ENCODE measurements at regions not wholly inside any gene's neighbourhood (a gene's known extent, or its start where the extent isn't known, plus 50 kb on each side); places are given as distances from the start of the nearest gene placed in this dataset.
A peak's percentile ranks its signal among the peaks of the same experiment; 100 is the strongest.

DNA sequence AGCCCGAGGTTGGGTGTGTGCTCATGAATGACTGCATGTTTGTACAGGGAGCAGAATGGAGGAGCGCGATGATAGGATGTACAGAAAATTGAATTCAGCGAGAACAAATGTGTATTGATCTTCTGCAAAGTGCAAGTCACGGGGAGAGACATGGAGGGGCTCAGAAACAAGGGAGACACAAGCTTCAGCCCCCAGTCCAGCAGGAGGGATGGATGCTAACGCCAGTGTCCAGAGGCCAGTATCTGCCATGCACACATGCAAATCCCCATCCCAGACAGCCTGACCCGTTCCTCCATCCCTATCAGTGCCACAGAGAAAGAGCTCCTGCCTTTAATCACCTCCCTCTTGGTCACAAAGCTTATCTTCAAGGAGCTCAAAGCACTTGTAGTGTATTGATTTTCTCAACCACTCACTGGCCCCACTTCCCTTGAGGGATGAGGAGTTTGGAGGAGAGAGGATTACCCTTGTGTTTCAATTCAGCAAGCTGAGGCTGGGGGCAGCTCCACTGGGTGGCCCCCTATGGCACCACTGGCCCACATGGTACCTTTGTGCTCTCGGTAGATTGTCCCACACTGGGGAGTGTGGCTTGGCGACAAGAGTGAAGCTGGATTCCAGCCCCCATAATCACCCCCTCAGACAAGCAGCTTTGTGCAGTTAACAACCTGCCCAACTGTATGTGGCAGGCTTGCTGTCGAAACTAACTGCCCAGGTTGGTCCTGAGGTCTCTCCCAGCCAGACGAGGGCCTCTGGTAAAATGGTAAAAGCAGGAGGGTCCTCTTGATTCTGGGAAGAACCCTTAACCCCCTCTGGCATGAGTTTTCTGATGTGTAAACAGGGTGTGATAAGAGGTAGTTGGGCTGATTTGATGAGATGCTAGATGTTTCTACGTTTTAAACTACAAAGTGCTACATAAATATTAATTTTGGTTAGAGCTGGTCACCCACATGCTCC, 151.6 kb upstream of the UNC5B start:
- intact Hi-C loops (cut with micrococcal nuclease): no loop called here
- TF ChIP-seq, protein P1, sequence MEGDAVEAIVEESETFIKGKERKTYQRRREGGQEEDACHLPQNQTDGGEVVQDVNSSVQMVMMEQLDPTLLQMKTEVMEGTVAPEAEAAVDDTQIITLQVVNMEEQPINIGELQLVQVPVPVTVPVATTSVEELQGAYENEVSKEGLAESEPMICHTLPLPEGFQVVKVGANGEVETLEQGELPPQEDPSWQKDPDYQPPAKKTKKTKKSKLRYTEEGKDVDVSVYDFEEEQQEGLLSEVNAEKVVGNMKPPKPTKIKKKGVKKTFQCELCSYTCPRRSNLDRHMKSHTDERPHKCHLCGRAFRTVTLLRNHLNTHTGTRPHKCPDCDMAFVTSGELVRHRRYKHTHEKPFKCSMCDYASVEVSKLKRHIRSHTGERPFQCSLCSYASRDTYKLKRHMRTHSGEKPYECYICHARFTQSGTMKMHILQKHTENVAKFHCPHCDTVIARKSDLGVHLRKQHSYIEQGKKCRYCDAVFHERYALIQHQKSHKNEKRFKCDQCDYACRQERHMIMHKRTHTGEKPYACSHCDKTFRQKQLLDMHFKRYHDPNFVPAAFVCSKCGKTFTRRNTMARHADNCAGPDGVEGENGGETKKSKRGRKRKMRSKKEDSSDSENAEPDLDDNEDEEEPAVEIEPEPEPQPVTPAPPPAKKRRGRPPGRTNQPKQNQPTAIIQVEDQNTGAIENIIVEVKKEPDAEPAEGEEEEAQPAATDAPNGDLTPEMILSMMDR (IDR thresholded peaks at IDR 0.05; ENCODE audit: borderline replicate concordance): no peak
- no peak for DNase-seq

DNA sequence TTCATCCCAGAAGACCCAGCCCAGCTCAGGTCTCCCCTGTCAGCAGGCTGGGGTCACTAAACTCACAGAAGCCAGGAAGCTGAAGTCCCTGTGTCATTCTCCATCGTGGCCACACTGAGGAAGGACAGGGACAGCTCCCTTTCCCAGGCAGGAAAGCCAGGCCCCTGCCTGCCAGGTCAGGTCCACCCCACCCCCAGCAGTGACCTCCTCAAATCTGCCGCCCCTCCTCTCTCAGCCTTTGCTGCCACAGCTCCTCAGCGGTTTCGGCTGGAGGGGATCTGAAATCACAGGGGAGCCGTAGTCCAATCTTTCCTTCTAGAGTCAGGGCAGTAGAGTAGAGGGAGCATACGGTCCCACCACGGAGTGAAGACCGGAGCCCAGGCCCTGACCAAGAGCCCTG, 150.9 kb upstream of the UNC5B start:
- intact Hi-C loops (cut with micrococcal nuclease): no loop called here
- Histone ChIP-seq H3K27me3 (ENCODE audit: low read depth) (no peaks in the 10 kb centered on the region), H3K9me3 (replicated peaks) (no peaks in the 10 kb centered on the region), H3K4me3 (no peak overlapping the region), H3K36me3 (no peaks in the 10 kb centered on the region), H3K27ac (replicated peaks) (no peak overlapping the region), H3K4me1 (peaks cover 48% of the 10 kb centered on the region)
- TF ChIP-seq, protein P1 (IDR thresholded peaks at IDR 0.05; ENCODE audit: borderline replicate concordance): no peak
- no peak for DNase-seq

More for the DNA sequence above, 151.6 kb upstream of the UNC5B start:
- Histone ChIP-seq H3K27me3 (ENCODE audit: low read depth) (no peaks in the 10 kb centered on the region), H3K9me3 (replicated peaks) (no peaks in the 10 kb centered on the region), H3K36me3 (no peaks in the 10 kb centered on the region), H3K4me1 (peaks cover 46% of the 10 kb centered on the region), H3K4me3 (no peak overlapping the region), H3K27ac (replicated peaks) (no peak overlapping the region)

DNA sequence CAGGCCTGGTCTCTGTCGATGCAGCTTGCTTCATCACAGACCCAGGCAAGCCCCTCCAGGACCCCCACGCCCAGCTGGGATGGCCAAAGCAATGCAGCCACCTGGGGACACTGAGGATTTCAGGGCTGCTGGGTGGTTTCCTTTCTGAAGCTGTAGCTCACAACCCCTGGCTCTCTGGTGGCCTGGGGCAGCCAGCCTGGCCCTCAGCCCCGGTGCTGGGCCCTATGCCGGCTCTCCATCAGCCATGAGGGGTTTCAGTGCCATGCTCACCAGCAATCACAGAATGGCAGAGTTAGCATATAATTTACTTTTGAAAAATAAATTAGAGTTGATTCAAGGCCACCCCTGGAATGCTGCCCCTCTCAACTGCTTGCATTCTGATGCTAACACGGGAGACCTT, 150.2 kb upstream of the UNC5B start:
- H3K36me3 ChIP-seq: no peaks in the 10 kb centered on the region
- H3K4me3 ChIP-seq: no peak overlapping the region
- TF ChIP-seq, protein P1 (IDR thresholded peaks at IDR 0.05; ENCODE audit: borderline replicate concordance): no peak
- DNase-seq: no peak
- intact Hi-C loops (cut with micrococcal nuclease): no loop called here
- peaks cover 54% of the 10 kb centered on the region for H3K4me1 ChIP-seq
- no peak overlapping the region for H3K27ac ChIP-seq (replicated peaks)
- no peaks in the 10 kb centered on the region for H3K27me3 ChIP-seq (ENCODE audit: low read depth)
- H3K9me3 ChIP-seq (replicated peaks): no peaks in the 10 kb centered on the region

DNA sequence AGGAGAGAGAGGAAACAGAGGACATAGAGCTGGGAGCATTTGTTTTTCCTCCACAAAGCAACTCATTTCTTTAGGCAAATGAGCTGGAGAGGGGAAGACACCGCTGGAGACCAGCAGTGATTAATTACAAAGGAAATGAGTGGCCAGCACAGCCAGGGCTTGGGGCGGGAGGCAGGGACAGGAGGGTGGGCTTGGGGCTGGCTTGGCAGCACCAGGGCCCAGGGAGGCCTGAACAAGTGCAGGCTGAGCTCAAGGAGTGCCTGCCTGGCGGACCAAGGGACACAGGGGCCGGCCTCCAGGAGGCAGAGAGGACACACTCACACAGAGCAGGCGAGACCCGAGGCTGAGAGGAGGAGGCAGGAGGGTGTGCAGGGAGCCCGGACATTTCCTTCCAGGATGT, 149.0 kb upstream of the UNC5B start:
- H3K4me3 ChIP-seq: no peak overlapping the region
- TF ChIP-seq, protein P1 (IDR thresholded peaks at IDR 0.05; ENCODE audit: borderline replicate concordance): no peak
- intact Hi-C loops (cut with micrococcal nuclease): no loop called here
- H3K36me3 ChIP-seq: no peaks in the 10 kb centered on the region
- H3K4me1 ChIP-seq: peaks cover 58% of the 10 kb centered on the region
- no peak for DNase-seq
- H3K27me3 ChIP-seq (ENCODE audit: low read depth): no peaks in the 10 kb centered on the region
- peak overlapping the region; percentile 40 for H3K27ac ChIP-seq (replicated peaks)
- no peaks in the 10 kb centered on the region for H3K9me3 ChIP-seq (replicated peaks)

DNA sequence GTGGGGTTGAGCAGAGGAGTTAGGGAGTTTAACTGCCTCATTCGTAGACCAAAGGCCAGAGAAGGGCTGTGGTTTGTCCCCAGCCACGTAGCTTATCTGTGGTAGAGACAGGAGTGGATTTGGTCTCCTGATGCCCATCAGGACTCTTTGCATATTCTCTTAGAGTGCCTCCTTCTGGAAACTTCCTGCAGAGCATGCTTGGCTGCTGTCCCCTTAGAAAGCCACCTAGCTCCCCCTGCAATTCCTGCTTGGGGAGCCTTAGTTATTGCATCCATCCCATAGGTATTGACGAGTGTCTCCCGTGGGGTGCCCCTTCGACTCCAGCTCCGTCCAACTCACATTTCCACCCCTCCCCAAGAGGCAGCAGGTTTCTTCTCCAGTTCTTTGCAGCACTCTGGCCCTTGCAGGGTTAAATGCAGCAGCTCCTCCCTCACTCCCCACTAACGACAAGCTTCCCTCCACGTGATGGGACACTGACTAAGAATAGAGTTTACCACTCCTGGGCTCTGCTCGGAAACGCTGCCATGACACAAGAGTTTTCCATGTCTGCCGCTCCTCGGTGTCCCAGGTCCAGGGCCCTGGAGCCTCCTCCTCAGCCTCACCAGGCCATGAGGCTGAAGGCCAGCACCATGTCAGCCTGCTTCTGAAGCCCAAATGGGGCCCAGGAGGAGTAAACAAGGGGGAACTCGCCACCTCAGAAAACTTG, 147.8 kb upstream of the UNC5B start:
- Histone ChIP-seq H3K27ac (replicated peaks) (peak overlapping the region; percentile 89), H3K27me3 (ENCODE audit: low read depth) (no peaks in the 10 kb centered on the region), H3K4me1 (peaks cover 61% of the 10 kb centered on the region), H3K36me3 (no peaks in the 10 kb centered on the region), H3K4me3 (peak overlapping the region; percentile 25), H3K9me3 (replicated peaks) (no peaks in the 10 kb centered on the region)
- intact Hi-C loops (cut with micrococcal nuclease): no loop called here
- DNase-seq: peak; percentile 38
- TF ChIP-seq, protein P1 (IDR thresholded peaks at IDR 0.05; ENCODE audit: borderline replicate concordance): peak; percentile 24
